H1 (cell line): ENCODE measurements at regions not wholly inside any gene's neighbourhood (a gene's known extent, or its start where the extent isn't known, plus 50 kb on each side); places are given as distances from the start of the nearest gene placed in this dataset.

Experiments
- CBX5 ChIP-seq: fragments of 300-800, 300-1000 bp; sonication (generic); IDR thresholded peaks from 2 replicates; pipeline ENCODE4 v1.7.1; 2016; ENCODE audit warnings: antibody characterized with exemption, low read length, low read depth
- EGR1 ChIP-seq: IDR thresholded peaks from 2 replicates; pipeline ENCODE4 v1.6.1; 2011; ENCODE audit warnings: low read depth, low read length, borderline replicate concordance
- NRF1 ChIP-seq: IDR thresholded peaks from 2 replicates; pipeline ENCODE4 v1.6.1; 2011; ENCODE audit warnings: mild to moderate bottlenecking, low read depth, low read length, improper control_type of control experiment
- POLR2A ChIP-seq, 2 experiments: IDR thresholded peaks; 1 replicate in 1 of 2; 2 replicates in 1 of 2; pipeline ENCODE4 v1.6.1; 2011; ENCODE audit warnings: low read depth in 2 of 2, low read length in 2 of 2, mild to moderate bottlenecking in 2 of 2; ENCODE audit errors: control extremely low read depth in 1 of 2
- RNF2 ChIP-seq: fragments of 200-900, 300-1000 bp; sonication (generic); IDR thresholded peaks from 2 replicates; pipeline ENCODE4 v1.7.1; 2016; ENCODE audit warnings: borderline replicate concordance, low read depth, mild to moderate bottlenecking, antibody characterized with exemption, low read length; ENCODE audit not compliant: poor library complexity, severe bottlenecking; ENCODE audit errors: missing control alignments
- SP1 ChIP-seq: IDR thresholded peaks from 2 replicates; pipeline ENCODE4 v1.6.1; 2011; ENCODE audit warnings: low read depth, low read length
- SP2 ChIP-seq: IDR thresholded peaks from 2 replicates; pipeline ENCODE4 v1.6.1; 2012; ENCODE audit warnings: mild to moderate bottlenecking, low read length, inconsistent platforms
- SRF ChIP-seq: IDR thresholded peaks from 2 replicates; pipeline ENCODE4 v1.6.1; 2011; ENCODE audit warnings: mild to moderate bottlenecking, low read depth, low read length, moderate library complexity
- ZNF274 ChIP-seq: IDR thresholded peaks from 2 replicates; pipeline ENCODE4 v1.7.0; 2012; ENCODE audit warnings: low read length, borderline replicate concordance; ENCODE audit errors: extremely low read depth
- TF ChIP-seq, protein P1 (sequence below): fragments of 300-600 bp; sonication (generic); IDR thresholded peaks from 2 replicates; pipeline ENCODE4 v1.7.1; 2012; ENCODE audit warnings: low read length, moderate library complexity, mild to moderate bottlenecking, inconsistent platforms; ENCODE audit not compliant: insufficient replicate concordance
- TF ChIP-seq, protein P2 (sequence below): IDR thresholded peaks from 2 replicates; pipeline ENCODE4 v1.6.1; 2012; ENCODE audit warnings: low read length, inconsistent platforms

DNA sequence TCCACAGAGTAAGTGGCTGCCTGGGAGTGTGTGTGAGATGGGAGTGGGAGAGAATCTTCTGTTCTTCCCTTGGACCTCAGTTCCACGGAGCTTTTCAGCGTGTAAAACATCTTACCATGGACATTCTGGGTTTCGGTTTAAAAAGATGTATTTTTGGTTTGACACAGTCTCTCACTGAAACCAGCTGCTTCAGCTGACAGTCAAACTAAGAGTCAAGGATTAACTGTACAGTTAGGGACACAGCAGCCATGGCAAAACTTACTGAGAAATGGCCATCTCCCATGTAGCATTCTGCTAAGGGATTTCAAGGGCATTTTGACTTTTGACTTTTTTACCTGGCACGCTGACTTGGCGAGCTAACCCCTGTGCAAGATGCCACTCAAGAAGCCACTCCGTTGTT, 93.8 kb upstream of the IL12B start (continued):
- TF ChIP-seq, protein P1, sequence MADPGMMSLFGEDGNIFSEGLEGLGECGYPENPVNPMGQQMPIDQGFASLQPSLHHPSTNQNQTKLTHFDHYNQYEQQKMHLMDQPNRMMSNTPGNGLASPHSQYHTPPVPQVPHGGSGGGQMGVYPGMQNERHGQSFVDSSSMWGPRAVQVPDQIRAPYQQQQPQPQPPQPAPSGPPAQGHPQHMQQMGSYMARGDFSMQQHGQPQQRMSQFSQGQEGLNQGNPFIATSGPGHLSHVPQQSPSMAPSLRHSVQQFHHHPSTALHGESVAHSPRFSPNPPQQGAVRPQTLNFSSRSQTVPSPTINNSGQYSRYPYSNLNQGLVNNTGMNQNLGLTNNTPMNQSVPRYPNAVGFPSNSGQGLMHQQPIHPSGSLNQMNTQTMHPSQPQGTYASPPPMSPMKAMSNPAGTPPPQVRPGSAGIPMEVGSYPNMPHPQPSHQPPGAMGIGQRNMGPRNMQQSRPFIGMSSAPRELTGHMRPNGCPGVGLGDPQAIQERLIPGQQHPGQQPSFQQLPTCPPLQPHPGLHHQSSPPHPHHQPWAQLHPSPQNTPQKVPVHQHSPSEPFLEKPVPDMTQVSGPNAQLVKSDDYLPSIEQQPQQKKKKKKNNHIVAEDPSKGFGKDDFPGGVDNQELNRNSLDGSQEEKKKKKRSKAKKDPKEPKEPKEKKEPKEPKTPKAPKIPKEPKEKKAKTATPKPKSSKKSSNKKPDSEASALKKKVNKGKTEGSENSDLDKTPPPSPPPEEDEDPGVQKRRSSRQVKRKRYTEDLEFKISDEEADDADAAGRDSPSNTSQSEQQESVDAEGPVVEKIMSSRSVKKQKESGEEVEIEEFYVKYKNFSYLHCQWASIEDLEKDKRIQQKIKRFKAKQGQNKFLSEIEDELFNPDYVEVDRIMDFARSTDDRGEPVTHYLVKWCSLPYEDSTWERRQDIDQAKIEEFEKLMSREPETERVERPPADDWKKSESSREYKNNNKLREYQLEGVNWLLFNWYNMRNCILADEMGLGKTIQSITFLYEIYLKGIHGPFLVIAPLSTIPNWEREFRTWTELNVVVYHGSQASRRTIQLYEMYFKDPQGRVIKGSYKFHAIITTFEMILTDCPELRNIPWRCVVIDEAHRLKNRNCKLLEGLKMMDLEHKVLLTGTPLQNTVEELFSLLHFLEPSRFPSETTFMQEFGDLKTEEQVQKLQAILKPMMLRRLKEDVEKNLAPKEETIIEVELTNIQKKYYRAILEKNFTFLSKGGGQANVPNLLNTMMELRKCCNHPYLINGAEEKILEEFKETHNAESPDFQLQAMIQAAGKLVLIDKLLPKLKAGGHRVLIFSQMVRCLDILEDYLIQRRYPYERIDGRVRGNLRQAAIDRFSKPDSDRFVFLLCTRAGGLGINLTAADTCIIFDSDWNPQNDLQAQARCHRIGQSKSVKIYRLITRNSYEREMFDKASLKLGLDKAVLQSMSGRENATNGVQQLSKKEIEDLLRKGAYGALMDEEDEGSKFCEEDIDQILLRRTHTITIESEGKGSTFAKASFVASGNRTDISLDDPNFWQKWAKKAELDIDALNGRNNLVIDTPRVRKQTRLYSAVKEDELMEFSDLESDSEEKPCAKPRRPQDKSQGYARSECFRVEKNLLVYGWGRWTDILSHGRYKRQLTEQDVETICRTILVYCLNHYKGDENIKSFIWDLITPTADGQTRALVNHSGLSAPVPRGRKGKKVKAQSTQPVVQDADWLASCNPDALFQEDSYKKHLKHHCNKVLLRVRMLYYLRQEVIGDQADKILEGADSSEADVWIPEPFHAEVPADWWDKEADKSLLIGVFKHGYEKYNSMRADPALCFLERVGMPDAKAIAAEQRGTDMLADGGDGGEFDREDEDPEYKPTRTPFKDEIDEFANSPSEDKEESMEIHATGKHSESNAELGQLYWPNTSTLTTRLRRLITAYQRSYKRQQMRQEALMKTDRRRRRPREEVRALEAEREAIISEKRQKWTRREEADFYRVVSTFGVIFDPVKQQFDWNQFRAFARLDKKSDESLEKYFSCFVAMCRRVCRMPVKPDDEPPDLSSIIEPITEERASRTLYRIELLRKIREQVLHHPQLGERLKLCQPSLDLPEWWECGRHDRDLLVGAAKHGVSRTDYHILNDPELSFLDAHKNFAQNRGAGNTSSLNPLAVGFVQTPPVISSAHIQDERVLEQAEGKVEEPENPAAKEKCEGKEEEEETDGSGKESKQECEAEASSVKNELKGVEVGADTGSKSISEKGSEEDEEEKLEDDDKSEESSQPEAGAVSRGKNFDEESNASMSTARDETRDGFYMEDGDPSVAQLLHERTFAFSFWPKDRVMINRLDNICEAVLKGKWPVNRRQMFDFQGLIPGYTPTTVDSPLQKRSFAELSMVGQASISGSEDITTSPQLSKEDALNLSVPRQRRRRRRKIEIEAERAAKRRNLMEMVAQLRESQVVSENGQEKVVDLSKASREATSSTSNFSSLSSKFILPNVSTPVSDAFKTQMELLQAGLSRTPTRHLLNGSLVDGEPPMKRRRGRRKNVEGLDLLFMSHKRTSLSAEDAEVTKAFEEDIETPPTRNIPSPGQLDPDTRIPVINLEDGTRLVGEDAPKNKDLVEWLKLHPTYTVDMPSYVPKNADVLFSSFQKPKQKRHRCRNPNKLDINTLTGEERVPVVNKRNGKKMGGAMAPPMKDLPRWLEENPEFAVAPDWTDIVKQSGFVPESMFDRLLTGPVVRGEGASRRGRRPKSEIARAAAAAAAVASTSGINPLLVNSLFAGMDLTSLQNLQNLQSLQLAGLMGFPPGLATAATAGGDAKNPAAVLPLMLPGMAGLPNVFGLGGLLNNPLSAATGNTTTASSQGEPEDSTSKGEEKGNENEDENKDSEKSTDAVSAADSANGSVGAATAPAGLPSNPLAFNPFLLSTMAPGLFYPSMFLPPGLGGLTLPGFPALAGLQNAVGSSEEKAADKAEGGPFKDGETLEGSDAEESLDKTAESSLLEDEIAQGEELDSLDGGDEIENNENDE: no peak
- no peak for TF ChIP-seq SP1
- no peak for TF ChIP-seq SP2
- TF ChIP-seq SRF: no peak
- no peak for TF ChIP-seq CBX5
- TF ChIP-seq NRF1: no peak
- TF ChIP-seq, protein P2, sequence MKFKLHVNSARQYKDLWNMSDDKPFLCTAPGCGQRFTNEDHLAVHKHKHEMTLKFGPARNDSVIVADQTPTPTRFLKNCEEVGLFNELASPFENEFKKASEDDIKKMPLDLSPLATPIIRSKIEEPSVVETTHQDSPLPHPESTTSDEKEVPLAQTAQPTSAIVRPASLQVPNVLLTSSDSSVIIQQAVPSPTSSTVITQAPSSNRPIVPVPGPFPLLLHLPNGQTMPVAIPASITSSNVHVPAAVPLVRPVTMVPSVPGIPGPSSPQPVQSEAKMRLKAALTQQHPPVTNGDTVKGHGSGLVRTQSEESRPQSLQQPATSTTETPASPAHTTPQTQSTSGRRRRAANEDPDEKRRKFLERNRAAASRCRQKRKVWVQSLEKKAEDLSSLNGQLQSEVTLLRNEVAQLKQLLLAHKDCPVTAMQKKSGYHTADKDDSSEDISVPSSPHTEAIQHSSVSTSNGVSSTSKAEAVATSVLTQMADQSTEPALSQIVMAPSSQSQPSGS: no peak
- no peak for TF ChIP-seq EGR1
- TF ChIP-seq RNF2: no peak
- no peak for TF ChIP-seq POLR2A (IDR thresholded peaks at IDR 0.05; ENCODE audit: control extremely low read depth in 1 of 2, low read depth in 2 of 2, low read length in 2 of 2)
- no peak for TF ChIP-seq ZNF274
